Brain microvascular endothelial cell (primary cell): ENCODE measurements at regions not wholly inside any gene's neighbourhood (a gene's known extent, or its start where the extent isn't known, plus 50 kb on each side); places are given as distances from the start of the nearest gene placed in this dataset.

Source experiments
- DNase-seq: peaks from one replicate; pipeline ENCODE4 v3.0.0-alpha.2; 2020
- H3K27ac ChIP-seq: fragments of 250-450 bp; sonication (Bioruptor Pico); 2 replicates; pipeline ENCODE4 v1.5.1; 2020; ENCODE audit warnings: mild to moderate bottlenecking, moderate library complexity
- H3K27me3 ChIP-seq: fragments of 250-450 bp; sonication (Bioruptor Pico); replicated peaks from 2 replicates; pipeline ENCODE4 v1.5.1; 2020; ENCODE audit warnings: mild to moderate bottlenecking
- H3K36me3 ChIP-seq: fragments of 250-450 bp; sonication (Bioruptor Pico); replicated peaks from 2 replicates; pipeline ENCODE4 v1.5.1; 2020; ENCODE audit warnings: mild to moderate bottlenecking
- H3K4me3 ChIP-seq: 2 replicates; pipeline ENCODE4 v1.5.1; 2011; ENCODE audit warnings: low read depth, mild to moderate bottlenecking, control low read depth, low read length, moderate library complexity
- in situ Hi-C: cut with HindIII; loops from 2 replicates; pipeline ENCODE4 v1.10.0; 2017; ENCODE audit warnings: low sequenced_read_pairs, low pct_ligation_motif_present
- TF ChIP-seq, protein P1 (sequence below): IDR thresholded peaks from 2 replicates; pipeline ENCODE4 v1.5.1; 2011; ENCODE audit warnings: low read depth, mild to moderate bottlenecking, moderate library complexity, low read length, control low read depth, inconsistent platforms; ENCODE audit errors: missing control alignments

GRCh38 chr15:70171256-70171886 lies 73.7 kb upstream of the TLE3 start:
- no peak for DNase-seq
- in situ Hi-C loops = no loop called here
- Histone ChIP-seq H3K27ac (no peak overlapping the region), H3K4me3 (no peak overlapping the region), H3K27me3 (peaks cover 4% of the 10 kb centered on the region), H3K36me3 (no peaks in the 10 kb centered on the region)
- TF ChIP-seq, protein P1, sequence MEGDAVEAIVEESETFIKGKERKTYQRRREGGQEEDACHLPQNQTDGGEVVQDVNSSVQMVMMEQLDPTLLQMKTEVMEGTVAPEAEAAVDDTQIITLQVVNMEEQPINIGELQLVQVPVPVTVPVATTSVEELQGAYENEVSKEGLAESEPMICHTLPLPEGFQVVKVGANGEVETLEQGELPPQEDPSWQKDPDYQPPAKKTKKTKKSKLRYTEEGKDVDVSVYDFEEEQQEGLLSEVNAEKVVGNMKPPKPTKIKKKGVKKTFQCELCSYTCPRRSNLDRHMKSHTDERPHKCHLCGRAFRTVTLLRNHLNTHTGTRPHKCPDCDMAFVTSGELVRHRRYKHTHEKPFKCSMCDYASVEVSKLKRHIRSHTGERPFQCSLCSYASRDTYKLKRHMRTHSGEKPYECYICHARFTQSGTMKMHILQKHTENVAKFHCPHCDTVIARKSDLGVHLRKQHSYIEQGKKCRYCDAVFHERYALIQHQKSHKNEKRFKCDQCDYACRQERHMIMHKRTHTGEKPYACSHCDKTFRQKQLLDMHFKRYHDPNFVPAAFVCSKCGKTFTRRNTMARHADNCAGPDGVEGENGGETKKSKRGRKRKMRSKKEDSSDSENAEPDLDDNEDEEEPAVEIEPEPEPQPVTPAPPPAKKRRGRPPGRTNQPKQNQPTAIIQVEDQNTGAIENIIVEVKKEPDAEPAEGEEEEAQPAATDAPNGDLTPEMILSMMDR = no peak

- Histone ChIP-seq H3K27me3 (peaks cover 4% of the 10 kb centered on the region), H3K36me3 (no peaks in the 10 kb centered on the region), H3K27ac (no peak overlapping the region), H3K4me3 (no peak overlapping the region)
- in situ Hi-C loops = no loop called here
- TF ChIP-seq, protein P1 = no peak
- DNase-seq = no peak
These were observed 72.5 kb upstream of the TLE3 start for GRCh38 chr15:70170096-70170699.

- no peak overlapping the region for H3K4me3 ChIP-seq
- H3K36me3 ChIP-seq = no peaks in the 10 kb centered on the region
- in situ Hi-C loops = no loop called here
- H3K27me3 ChIP-seq = peaks cover 4% of the 10 kb centered on the region
- H3K27ac ChIP-seq = no peak overlapping the region
- no peak for DNase-seq
- TF ChIP-seq, protein P1 = no peak
These were observed 71.4 kb upstream of the TLE3 start for GRCh38 chr15:70169147-70169546.

DNA sequence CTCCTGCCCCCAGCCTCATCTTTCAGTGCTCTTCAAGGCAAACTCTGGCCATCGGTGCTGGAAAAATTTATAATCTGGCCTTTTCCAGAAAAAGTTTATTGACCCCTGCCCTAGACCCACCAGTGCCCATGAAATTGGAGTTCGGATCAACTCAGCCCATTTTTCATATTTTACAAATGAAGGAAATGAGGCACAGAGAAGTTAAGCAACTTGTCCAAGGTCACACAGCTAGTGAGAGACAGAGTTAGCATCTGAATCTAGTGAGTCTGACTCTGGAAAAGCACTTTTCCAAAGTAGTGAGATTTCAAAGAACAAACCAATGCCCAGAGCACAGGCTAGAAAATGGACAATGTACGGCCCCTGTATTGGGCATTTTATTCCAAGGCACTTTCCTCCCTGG lies 69.4 kb upstream of the TLE3 start:
- H3K27ac ChIP-seq = no peak overlapping the region
- no peaks in the 10 kb centered on the region for H3K36me3 ChIP-seq
- TF ChIP-seq, protein P1 = no peak
- H3K27me3 ChIP-seq = peaks cover 3% of the 10 kb centered on the region
- in situ Hi-C loops = no loop called here
- H3K4me3 ChIP-seq = no peak overlapping the region
- no peak for DNase-seq

DNA sequence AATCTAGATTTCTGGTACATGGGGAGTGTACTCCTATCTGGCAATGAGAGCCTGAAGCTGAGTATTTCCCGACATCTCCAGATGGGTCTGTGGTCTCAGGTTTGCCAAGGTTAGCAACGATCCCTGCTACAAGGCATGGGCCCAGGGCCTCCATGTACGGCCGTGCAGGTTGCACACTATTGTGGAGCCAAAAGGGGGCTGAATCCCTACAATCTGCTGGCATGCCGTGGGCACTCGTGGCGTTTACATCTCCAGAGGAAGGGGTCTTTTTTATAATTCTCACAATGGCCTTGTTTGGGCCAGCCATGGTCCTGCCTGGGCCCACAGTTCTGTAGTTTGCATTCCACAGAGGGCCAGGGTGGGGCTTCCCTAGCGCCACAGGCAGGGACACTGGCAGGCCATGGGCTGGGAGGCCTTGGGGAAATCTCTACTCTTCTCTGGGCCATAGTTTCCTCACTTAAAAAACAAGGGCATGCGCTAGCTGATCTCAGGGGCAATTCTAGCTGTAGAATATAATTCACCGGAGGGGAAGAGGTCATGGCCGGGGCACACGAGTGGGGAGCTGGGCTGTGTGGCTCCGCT lies 68.9 kb upstream of the TLE3 start:
- H3K27ac ChIP-seq = no peak overlapping the region
- TF ChIP-seq, protein P1 = no peak
- no peaks in the 10 kb centered on the region for H3K27me3 ChIP-seq
- H3K36me3 ChIP-seq = no peaks in the 10 kb centered on the region
- no peak overlapping the region for H3K4me3 ChIP-seq
- in situ Hi-C loops = no loop called here
- DNase-seq = no peak
